ENCODE measurements at regions not wholly inside any gene's neighbourhood (a gene's known extent, or its start where the extent isn't known, plus 50 kb on each side); places are given as distances from the start of the nearest gene placed in this dataset.

- no peaks in the 10 kb centered on the region for H3K4me1 ChIP-seq (ENCODE audit: insufficient read depth)
- no peak overlapping the region for H3K27ac ChIP-seq
- no peak for DNase-seq (ENCODE audit: low spot score)
- no peaks in the 10 kb centered on the region for H3K27me3 ChIP-seq
- TF ChIP-seq EZH2phosphoT487 (IDR thresholded peaks at IDR 0.05; ENCODE audit: low read depth, severe bottlenecking, unreplicated experiment) (no peak), EZH2 (IDR thresholded peaks at IDR 0.05; ENCODE audit: borderline replicate concordance) (no peak)
- TF ChIP-seq, protein P1, sequence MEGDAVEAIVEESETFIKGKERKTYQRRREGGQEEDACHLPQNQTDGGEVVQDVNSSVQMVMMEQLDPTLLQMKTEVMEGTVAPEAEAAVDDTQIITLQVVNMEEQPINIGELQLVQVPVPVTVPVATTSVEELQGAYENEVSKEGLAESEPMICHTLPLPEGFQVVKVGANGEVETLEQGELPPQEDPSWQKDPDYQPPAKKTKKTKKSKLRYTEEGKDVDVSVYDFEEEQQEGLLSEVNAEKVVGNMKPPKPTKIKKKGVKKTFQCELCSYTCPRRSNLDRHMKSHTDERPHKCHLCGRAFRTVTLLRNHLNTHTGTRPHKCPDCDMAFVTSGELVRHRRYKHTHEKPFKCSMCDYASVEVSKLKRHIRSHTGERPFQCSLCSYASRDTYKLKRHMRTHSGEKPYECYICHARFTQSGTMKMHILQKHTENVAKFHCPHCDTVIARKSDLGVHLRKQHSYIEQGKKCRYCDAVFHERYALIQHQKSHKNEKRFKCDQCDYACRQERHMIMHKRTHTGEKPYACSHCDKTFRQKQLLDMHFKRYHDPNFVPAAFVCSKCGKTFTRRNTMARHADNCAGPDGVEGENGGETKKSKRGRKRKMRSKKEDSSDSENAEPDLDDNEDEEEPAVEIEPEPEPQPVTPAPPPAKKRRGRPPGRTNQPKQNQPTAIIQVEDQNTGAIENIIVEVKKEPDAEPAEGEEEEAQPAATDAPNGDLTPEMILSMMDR (IDR thresholded peaks at IDR 0.05; ENCODE audit: poor library complexity), result no peak
- no peak overlapping the region for H2AFZ ChIP-seq
- no peaks in the 10 kb centered on the region for H4K20me1 ChIP-seq (ENCODE audit: insufficient read depth, poor library complexity, severe bottlenecking)
- H3K79me2 ChIP-seq, result no peaks in the 10 kb centered on the region
- no peak overlapping the region for H3K4me3 ChIP-seq
- 90% methylated on average over 10 of the region's 10 CpGs for WGBS (ENCODE audit: low lambda C conversion rate, missing lambda C conversion rate)
- no peak overlapping the region for H3K4me2 ChIP-seq
- no peaks in the 10 kb centered on the region for H3K36me3 ChIP-seq (replicated peaks; ENCODE audit: insufficient read depth, low read depth)
- H3K9me3 ChIP-seq (ENCODE audit: low read depth), result no peaks in the 10 kb centered on the region
- H3K9me2 ChIP-seq (replicated peaks; ENCODE audit: insufficient read depth), result no peaks in the 10 kb centered on the region
These were observed 408.4 kb upstream of the SHH start for GRCh38 chr7:156220701-156221100.

GRCh38 chr7:156220078-156220605, 407.9 kb upstream of the SHH start:
- WGBS (ENCODE audit: low lambda C conversion rate, missing lambda C conversion rate), result 90% methylated on average over 16 of the region's 16 CpGs
- H3K4me3 ChIP-seq, result no peak overlapping the region
- no peaks in the 10 kb centered on the region for H3K27me3 ChIP-seq
- H3K27ac ChIP-seq, result no peak overlapping the region
- no peaks in the 10 kb centered on the region for H3K79me2 ChIP-seq
- no peak overlapping the region for H3K4me2 ChIP-seq
- no peak overlapping the region for H2AFZ ChIP-seq
- H3K9me3 ChIP-seq (ENCODE audit: low read depth), result no peaks in the 10 kb centered on the region
- DNase-seq (ENCODE audit: low spot score), result no peak
- no peaks in the 10 kb centered on the region for H3K4me1 ChIP-seq (ENCODE audit: insufficient read depth)
- H3K36me3 ChIP-seq (replicated peaks; ENCODE audit: insufficient read depth, low read depth), result no peaks in the 10 kb centered on the region
- no peaks in the 10 kb centered on the region for H3K9me2 ChIP-seq (replicated peaks; ENCODE audit: insufficient read depth)
- no peaks in the 10 kb centered on the region for H4K20me1 ChIP-seq (ENCODE audit: insufficient read depth, poor library complexity, severe bottlenecking)
- TF ChIP-seq, protein P1 (IDR thresholded peaks at IDR 0.05; ENCODE audit: poor library complexity), result no peak

DNA sequence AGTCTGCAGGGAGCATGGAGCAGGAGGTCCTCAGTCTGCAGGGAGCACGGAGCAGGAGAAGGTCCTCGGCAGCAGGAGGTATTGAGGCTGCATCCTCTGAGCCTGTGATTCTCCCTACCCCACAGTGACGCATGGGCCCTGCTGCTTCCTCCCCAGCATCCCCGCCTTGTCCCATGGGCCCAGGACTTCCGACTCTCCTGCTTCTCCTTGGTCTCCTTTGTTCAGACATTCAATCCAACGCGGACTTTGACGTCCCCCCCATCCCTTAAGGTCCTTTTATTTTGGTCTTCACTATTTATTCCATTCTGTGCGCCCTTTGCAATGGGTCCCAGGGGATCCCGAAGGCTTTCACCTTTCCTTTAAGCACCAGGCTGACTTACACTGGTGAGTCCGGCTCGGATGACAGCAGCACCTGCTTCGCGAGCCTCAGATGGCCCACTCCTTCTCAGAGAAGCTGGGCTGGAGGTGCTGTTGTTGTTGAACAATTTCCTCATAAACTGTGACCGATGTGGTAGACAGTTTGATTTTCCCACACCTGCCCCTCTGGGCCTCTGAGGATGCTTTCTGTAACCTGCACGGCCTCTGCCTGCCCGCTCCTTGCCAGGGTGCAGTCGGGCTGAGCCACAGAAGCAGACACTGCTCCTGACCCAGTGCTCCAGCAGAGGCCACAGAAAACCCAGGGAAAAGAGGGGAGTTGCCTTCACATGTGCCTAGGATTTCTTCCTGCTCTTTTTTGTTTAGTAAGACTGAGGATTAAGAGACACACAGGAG, 407.2 kb upstream of the SHH start:
- H3K36me3 ChIP-seq (replicated peaks; ENCODE audit: insufficient read depth, low read depth), result no peaks in the 10 kb centered on the region
- H2AFZ ChIP-seq, result no peak overlapping the region
- H4K20me1 ChIP-seq (ENCODE audit: insufficient read depth, poor library complexity, severe bottlenecking), result no peaks in the 10 kb centered on the region
- H3K27ac ChIP-seq, result no peak overlapping the region
- no peaks in the 10 kb centered on the region for H3K4me1 ChIP-seq (ENCODE audit: insufficient read depth)
- no peak for DNase-seq (ENCODE audit: low spot score)
- H3K79me2 ChIP-seq, result no peaks in the 10 kb centered on the region
- no peaks in the 10 kb centered on the region for H3K9me2 ChIP-seq (replicated peaks; ENCODE audit: insufficient read depth)
- no peak overlapping the region for H3K4me2 ChIP-seq
- H3K27me3 ChIP-seq, result no peaks in the 10 kb centered on the region
- H3K4me3 ChIP-seq, result no peak overlapping the region
- no peaks in the 10 kb centered on the region for H3K9me3 ChIP-seq (ENCODE audit: low read depth)
- WGBS (ENCODE audit: low lambda C conversion rate, missing lambda C conversion rate), result 91% methylated on average over 18 of the region's 18 CpGs
- TF ChIP-seq, protein P1 (IDR thresholded peaks at IDR 0.05; ENCODE audit: poor library complexity), result no peak
- no peak for TF ChIP-seq EZH2 (IDR thresholded peaks at IDR 0.05; ENCODE audit: borderline replicate concordance)
- no peak for TF ChIP-seq EZH2phosphoT487 (IDR thresholded peaks at IDR 0.05; ENCODE audit: low read depth, severe bottlenecking, unreplicated experiment)

Measured in hepatocyte (in vitro differentiated cells).